Esophagus squamous epithelium (tissue), 5 donors: ENCODE measurements at regions not wholly inside any gene's neighbourhood (a gene's known extent, or its start where the extent isn't known, plus 50 kb on each side); places are given as distances from the start of the nearest gene placed in this dataset.
"Not testable (repeated sequence)": the region's sequence is repeated elsewhere in the genome, so short reads cannot be mapped to it uniquely, and the experiment has no call there.

Source experiments
- DNase-seq: peaks from one replicate; lab custom pipeline; 2025; lab: John Stamatoyannopoulos, UW
- H3K27ac ChIP-seq, 4 donors: fragments of 200-600 bp; sonication (generic); one replicate each; pipeline ENCODE4 v1.5.1; 2016 to 2019; ENCODE audit warnings: mild to moderate bottlenecking in 1 of 4
- H3K27me3 ChIP-seq, 4 donors: fragments of 200-600 bp; sonication (generic); 1 replicate in 3 of 4; 2 replicates in 1 of 4; pipeline versions ENCODE4 v1.5.1 to v1.6.0; 2017 to 2021; ENCODE audit warnings: antibody characterized with exemption in 1 of 4
- H3K36me3 ChIP-seq, 3 donors: fragments of 200-600 bp; sonication (generic); one replicate each; pipeline ENCODE4 v1.5.1; 2016 to 2019
- H3K4me1 ChIP-seq, 3 donors: fragments of 200-600 bp; sonication (generic); one replicate each; pipeline ENCODE4 v1.5.1; 2017 to 2019
- H3K4me3 ChIP-seq, 4 donors: fragments of 200-600 bp; sonication (generic); 1 replicate in 3 of 4; 2 replicates in 1 of 4; pipeline ENCODE4 v1.5.1; 2016 to 2019; ENCODE audit warnings: mild to moderate bottlenecking in 2 of 4, moderate library complexity in 1 of 4
- H3K9me3 ChIP-seq, 3 donors: fragments of 200-600 bp; sonication (generic); one replicate each; pipeline ENCODE4 v1.5.1; 2016 to 2019
- CTCF ChIP-seq, 6 experiments: fragments of 450-650 bp in 4 of 6; fragments of 200-600 bp in 2 of 6; sonication (generic) in 2 of 6; IDR thresholded peaks; one replicate each; pipeline ENCODE4 v1.5.1; 2016 to 2019; ENCODE audit warnings: antibody characterized with exemption in 6 of 6, mild to moderate bottlenecking in 4 of 6, moderate library complexity in 4 of 6
- POLR2A ChIP-seq, 4 donors: fragments of 450-650 bp; IDR thresholded peaks; one replicate each; pipeline ENCODE4 v1.6.1; 2017; ENCODE audit warnings: antibody characterized with exemption in 4 of 4, mild to moderate bottlenecking in 4 of 4, moderate library complexity in 3 of 4
- WGBS, 2 donors: methylation state at CpG; one replicate each; pipeline ENCODE4 v1.1.5; 2018; 5-methylcytosine and 5-hydroxymethylcytosine counted together
- intact Hi-C: fragments of 100-400 bp; cut with DNase I; formaldehyde crosslinking; loops from one replicate; pipeline ENCODE4 v1.15.0; 2022
- donor health status: DM: yes; HTN: yes; CAD: no.

- Histone ChIP-seq H3K36me3 (no peaks in the 10 kb centered on the region), H3K4me3 (no peak overlapping the region), H3K27me3 (no peaks in the 10 kb centered on the region), H3K27ac (no peak overlapping the region), H3K4me1 (no peaks in the 10 kb centered on the region), H3K9me3 (no peaks in the 10 kb centered on the region)
- no peak for DNase-seq
- WGBS, 2 donors, result 82 to 90% methylated on average over 2 of the region's 2 CpGs
- intact Hi-C loops, result no loop called here
- TF ChIP-seq CTCF (IDR thresholded peaks at IDR 0.05) (no peak), POLR2A (IDR thresholded peaks at IDR 0.05) (no peak)
Observed at GRCh38 chr14:97995531-97995930, 1198.3 kb downstream of the VRK1 start.

- Histone ChIP-seq H3K4me1 (no peaks in the 10 kb centered on the region), H3K27ac (no peak overlapping the region), H3K27me3 (no peaks in the 10 kb centered on the region), H3K36me3 (no peaks in the 10 kb centered on the region), H3K9me3 (no peaks in the 10 kb centered on the region), H3K4me3 (no peak overlapping the region)
- intact Hi-C loops, result no loop called here
- WGBS, 2 donors, result 84 to 85% methylated on average over 7 of the region's 7 CpGs
- TF ChIP-seq POLR2A (IDR thresholded peaks at IDR 0.05), result no peak
- no peak for DNase-seq
Observed at GRCh38 chr14:98006008-98006407, 1208.8 kb downstream of the VRK1 start.

- TF ChIP-seq POLR2A (IDR thresholded peaks at IDR 0.05), result no peak
- DNase-seq, result no peak
Observed at GRCh38 chr14:98008381-98009113, 1211.4 kb downstream of the VRK1 start.

GRCh38 chr14:98009177-98009576 is 1212.0 kb downstream of the VRK1 start:
- WGBS, 2 donors, result 49 to 64% methylated on average over 3 of the region's 3 CpGs
- intact Hi-C loops, H3K36me3 ChIP-seq, H3K27ac ChIP-seq, H3K9me3 ChIP-seq, H3K27me3 ChIP-seq, DNase-seq, H3K4me3 ChIP-seq, H3K4me1 ChIP-seq: not testable (repeated sequence)

More at GRCh38 chr14:98008381-98009113, 1211.4 kb downstream of the VRK1 start:
- no peaks in the 10 kb centered on the region for H3K9me3 ChIP-seq
- H3K4me3 ChIP-seq, result no peak overlapping the region
- no peaks in the 10 kb centered on the region for H3K4me1 ChIP-seq
- WGBS, 2 donors, result 82 to 83% methylated on average over 4 of the region's 4 CpGs
- intact Hi-C loops, result no loop called here
- no peak overlapping the region for H3K27ac ChIP-seq
- H3K36me3 ChIP-seq, result no peaks in the 10 kb centered on the region
- H3K27me3 ChIP-seq, result no peaks in the 10 kb centered on the region

- H3K27me3 ChIP-seq, result no peaks in the 10 kb centered on the region
- 48 to 73% methylated on average over 2 of the region's 2 CpGs for WGBS, 2 donors
- no peaks in the 10 kb centered on the region for H3K9me3 ChIP-seq
- no peak for TF ChIP-seq POLR2A (IDR thresholded peaks at IDR 0.05)
- no peak for TF ChIP-seq CTCF (IDR thresholded peaks at IDR 0.05)
- no peaks in the 10 kb centered on the region for H3K4me1 ChIP-seq
- H3K4me3 ChIP-seq, result no peak overlapping the region
- H3K27ac ChIP-seq, result no peak overlapping the region
- H3K36me3 ChIP-seq, result no peaks in the 10 kb centered on the region
- DNase-seq, result no peak
- intact Hi-C loops, result no loop called here
Observed at GRCh38 chr14:98010784-98011183, 1213.6 kb downstream of the VRK1 start.

- TF ChIP-seq CTCF (IDR thresholded peaks at IDR 0.05) (no peak), POLR2A (IDR thresholded peaks at IDR 0.05) (no peak)
- no peaks in the 10 kb centered on the region for H3K4me1 ChIP-seq
- H3K9me3 ChIP-seq, result no peaks in the 10 kb centered on the region
- 25 to 66% methylated on average over 2 to 3 of the region's 3 CpGs for WGBS, 2 donors
- no peaks in the 10 kb centered on the region for H3K36me3 ChIP-seq
- H3K27me3 ChIP-seq, result peaks cover 0 to 3% (median 0%) of the 10 kb centered on the region in 4 donors
- no peak for DNase-seq
- intact Hi-C loops, result no loop called here
- no peak overlapping the region for H3K27ac ChIP-seq
- no peak overlapping the region for H3K4me3 ChIP-seq
Observed at GRCh38 chr14:98014851-98015615, 1217.9 kb downstream of the VRK1 start.
